Esophagus muscularis mucosa (tissue), 4 donors: ENCODE measurements at regions not wholly inside any gene's neighbourhood (a gene's known extent, or its start where the extent isn't known, plus 50 kb on each side); places are given as distances from the start of the nearest gene placed in this dataset.
"Not testable (repeated sequence)": the region's sequence is repeated elsewhere in the genome, so short reads cannot be mapped to it uniquely, and the experiment has no call there.

Experiments
- CTCF ChIP-seq, 3 experiments: fragments of 200-600 bp in 2 of 3; fragments of 450-650 bp in 1 of 3; sonication (generic) in 2 of 3; IDR thresholded peaks; one replicate each; pipeline ENCODE4 v1.5.1; 2017 to 2019; ENCODE audit warnings: antibody characterized with exemption in 3 of 3, mild to moderate bottlenecking in 2 of 3, moderate library complexity in 1 of 3
- EP300 ChIP-seq: sonication (generic); formaldehyde crosslinking; IDR thresholded peaks from one replicate; pipeline ENCODE4 v1.6.1; 2017; ENCODE audit warnings: antibody characterized with exemption
- POLR2A ChIP-seq: fragments of 450-650 bp; IDR thresholded peaks from one replicate; pipeline ENCODE4 v1.6.1; 2017; ENCODE audit warnings: antibody characterized with exemption, moderate library complexity, mild to moderate bottlenecking, low read depth
- POLR2AphosphoS5 ChIP-seq, 2 donors: sonication (generic); formaldehyde crosslinking; IDR thresholded peaks; one replicate each; pipeline ENCODE4 v1.6.1; 2017; ENCODE audit warnings: antibody characterized with exemption in 2 of 2

GRCh38 chrX:150232222-150232621 is 130.9 kb upstream of the MAMLD1 start:
- TF ChIP-seq POLR2A; CTCF (IDR thresholded peaks at IDR 0.05); POLR2AphosphoS5 (IDR thresholded peaks at IDR 0.05); EP300: not testable (repeated sequence)
